ENCODE measurements at regions not wholly inside any gene's neighbourhood (a gene's known extent, or its start where the extent isn't known, plus 50 kb on each side); places are given as distances from the start of the nearest gene placed in this dataset.

DNA sequence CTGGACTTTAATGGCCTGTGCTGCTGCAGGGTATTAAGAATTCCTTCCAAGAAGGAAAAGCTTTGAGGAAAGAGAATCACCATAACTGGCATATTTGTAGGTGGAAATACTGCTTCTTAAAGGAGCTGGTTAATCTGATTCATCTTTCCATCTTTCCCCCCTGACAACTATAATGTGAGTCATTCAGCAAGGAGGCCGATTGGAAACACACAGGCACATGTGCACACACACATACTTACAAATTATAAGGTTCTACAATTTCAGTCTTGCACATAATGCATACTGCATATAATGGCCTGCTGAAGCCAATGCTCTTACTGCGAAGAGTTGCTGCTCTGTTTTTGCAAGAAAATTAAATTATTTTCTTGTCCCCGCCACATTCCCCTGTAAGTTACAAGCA is 78.8 kb upstream of the TPP2 start:
- TF ChIP-seq, protein P1, sequence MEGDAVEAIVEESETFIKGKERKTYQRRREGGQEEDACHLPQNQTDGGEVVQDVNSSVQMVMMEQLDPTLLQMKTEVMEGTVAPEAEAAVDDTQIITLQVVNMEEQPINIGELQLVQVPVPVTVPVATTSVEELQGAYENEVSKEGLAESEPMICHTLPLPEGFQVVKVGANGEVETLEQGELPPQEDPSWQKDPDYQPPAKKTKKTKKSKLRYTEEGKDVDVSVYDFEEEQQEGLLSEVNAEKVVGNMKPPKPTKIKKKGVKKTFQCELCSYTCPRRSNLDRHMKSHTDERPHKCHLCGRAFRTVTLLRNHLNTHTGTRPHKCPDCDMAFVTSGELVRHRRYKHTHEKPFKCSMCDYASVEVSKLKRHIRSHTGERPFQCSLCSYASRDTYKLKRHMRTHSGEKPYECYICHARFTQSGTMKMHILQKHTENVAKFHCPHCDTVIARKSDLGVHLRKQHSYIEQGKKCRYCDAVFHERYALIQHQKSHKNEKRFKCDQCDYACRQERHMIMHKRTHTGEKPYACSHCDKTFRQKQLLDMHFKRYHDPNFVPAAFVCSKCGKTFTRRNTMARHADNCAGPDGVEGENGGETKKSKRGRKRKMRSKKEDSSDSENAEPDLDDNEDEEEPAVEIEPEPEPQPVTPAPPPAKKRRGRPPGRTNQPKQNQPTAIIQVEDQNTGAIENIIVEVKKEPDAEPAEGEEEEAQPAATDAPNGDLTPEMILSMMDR (IDR thresholded peaks at IDR 0.05): no peak
- TF ChIP-seq POLR2A (IDR thresholded peaks at IDR 0.05): no peak
- intact Hi-C loops (cut with DNase I): no loop called here
- ATAC-seq: no peak

DNA sequence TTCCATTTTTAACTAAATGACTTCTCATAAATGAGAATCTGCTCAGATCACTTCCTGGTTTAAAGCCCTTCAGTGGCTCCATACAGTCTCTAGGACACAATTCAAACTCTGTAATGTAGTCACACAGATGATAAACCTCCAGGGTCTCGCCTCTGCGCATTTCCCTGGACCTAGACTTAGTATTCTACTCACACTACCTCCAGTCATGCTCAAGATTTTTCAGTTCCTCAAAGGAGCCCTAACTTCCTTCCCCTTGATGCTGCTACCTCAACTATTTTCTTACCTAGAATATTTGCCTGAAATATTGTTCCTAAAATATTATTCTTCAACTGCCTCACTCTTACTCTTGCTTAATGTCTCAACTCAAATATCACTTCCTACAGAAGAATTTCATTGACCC is 86.7 kb upstream of the TPP2 start:
- TF ChIP-seq POLR2A (IDR thresholded peaks at IDR 0.05): no peak
- TF ChIP-seq, protein P1 (IDR thresholded peaks at IDR 0.05): no peak
- Histone ChIP-seq H3K36me3 (no peaks in the 10 kb centered on the region), H3K27ac (no peak overlapping the region), H3K4me1 (no peaks in the 10 kb centered on the region), H3K27me3 (no peaks in the 10 kb centered on the region), H3K4me3 (no peak overlapping the region), H3K9me3 (peaks cover 0 to 9% (median 0%) of the 10 kb centered on the region in 12 donors)
- intact Hi-C loops (cut with DNase I): no loop called here
- 81 to 92% (median 83%) methylated on average over 2 of the region's 2 CpGs for WGBS, 4 donors
- ATAC-seq (no peak), DNase-seq (no peak)

More for the DNA sequence above, 78.8 kb upstream of the TPP2 start:
- Histone ChIP-seq H3K4me1 (no peaks in the 10 kb centered on the region), H3K27ac (no peak overlapping the region), H3K27me3 (peaks cover 0 to 3% (median 0%) of the 10 kb centered on the region in 9 donors), H3K36me3 (no peaks in the 10 kb centered on the region), H3K9me3 (no peaks in the 10 kb centered on the region), H3K4me3 (no peak overlapping the region)
- DNase-seq: no peak
- WGBS, 4 donors: 82 to 90% (median 89%) methylated on average over 3 of the region's 3 CpGs

DNA sequence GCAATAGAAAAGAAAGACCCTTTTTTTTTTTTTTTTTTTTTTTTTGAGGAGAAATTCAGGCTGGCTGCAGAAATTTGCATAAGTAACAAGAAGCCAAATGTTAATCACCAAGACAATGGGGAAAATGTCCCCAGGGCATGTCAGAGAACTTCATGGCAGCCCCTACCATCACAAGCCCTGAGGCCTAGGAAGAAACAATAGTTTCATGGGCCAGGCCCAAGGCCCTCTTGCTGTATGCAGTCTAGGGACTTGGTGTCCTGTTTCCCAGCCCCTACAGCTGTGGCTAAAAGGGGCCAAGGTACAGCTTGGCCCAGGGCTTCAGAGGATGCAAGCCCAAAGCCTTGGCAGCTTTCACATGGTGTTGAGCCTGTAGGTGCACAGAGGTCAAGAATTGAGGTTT is 88.4 kb upstream of the TPP2 start:
- TF ChIP-seq, protein P1 (IDR thresholded peaks at IDR 0.05): no peak
- TF ChIP-seq POLR2A (IDR thresholded peaks at IDR 0.05): no peak
- H3K27me3 ChIP-seq: no peaks in the 10 kb centered on the region
- no peak for DNase-seq
- no peak for ATAC-seq
- peaks cover 0 to 9% (median 0%) of the 10 kb centered on the region in 12 donors for H3K9me3 ChIP-seq
- no peak overlapping the region for H3K27ac ChIP-seq
- no peaks in the 10 kb centered on the region for H3K4me1 ChIP-seq
- intact Hi-C loops (cut with DNase I): no loop called here
- H3K4me3 ChIP-seq: no peak overlapping the region
- H3K36me3 ChIP-seq: no peaks in the 10 kb centered on the region

DNA sequence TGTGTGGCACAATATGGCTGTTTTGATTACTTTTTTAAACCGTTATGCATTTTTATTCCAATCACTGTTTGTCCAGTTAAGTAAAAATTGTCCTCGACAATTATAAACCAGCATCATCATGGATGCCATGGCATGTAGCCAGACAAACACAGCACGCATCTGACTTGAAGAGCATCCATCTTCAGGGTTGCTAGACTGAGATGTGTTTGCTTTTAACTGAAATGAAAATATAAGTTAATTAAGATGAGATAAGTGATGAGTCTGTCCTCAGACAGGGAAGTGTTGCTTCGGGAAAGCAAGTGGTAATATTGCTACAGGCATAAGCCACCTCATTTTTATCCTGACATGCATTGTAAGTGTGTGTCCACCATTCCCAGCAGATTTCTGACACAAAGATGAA is 92.8 kb upstream of the TPP2 start:
- no peak overlapping the region for H3K27ac ChIP-seq
- no peak overlapping the region for H3K4me3 ChIP-seq
- DNase-seq (no peak), ATAC-seq (no peak)
- WGBS, 4 donors: 64 to 82% (median 77%) methylated on average over 4 of the region's 4 CpGs
- intact Hi-C loops (cut with DNase I): no loop called here
- no peaks in the 10 kb centered on the region for H3K4me1 ChIP-seq
- H3K9me3 ChIP-seq: peaks cover 0 to 9% (median 0%) of the 10 kb centered on the region in 12 donors
- TF ChIP-seq POLR2A (IDR thresholded peaks at IDR 0.05): no peak
- TF ChIP-seq, protein P1 (IDR thresholded peaks at IDR 0.05): no peak
- H3K27me3 ChIP-seq: no peaks in the 10 kb centered on the region
- H3K36me3 ChIP-seq: no peaks in the 10 kb centered on the region
